CD14-positive monocyte (primary cell): ENCODE measurements at regions not wholly inside any gene's neighbourhood (a gene's known extent, or its start where the extent isn't known, plus 50 kb on each side); places are given as distances from the start of the nearest gene placed in this dataset.

ENCODE experiments used
- DNase-seq, 3 donors: peaks; one replicate each; pipeline ENCODE4 v3.0.0-alpha.2; 2011 to 2022
- H2AFZ ChIP-seq: 2 replicates; pipeline ENCODE4 v1.6.0; 2012; ENCODE audit warnings: mild to moderate bottlenecking, low read depth, low read length, inconsistent platforms; ENCODE audit not compliant: insufficient read depth, poor library complexity, severe bottlenecking
- H3K27ac ChIP-seq, 2 donors: 1 replicate in 1 of 2; 2 replicates in 1 of 2; pipeline ENCODE4 v1.5.1; 2012 to 2013; ENCODE audit warnings: low read length in 2 of 2, control low read depth in 1 of 2, inconsistent platforms in 1 of 2, low read depth in 1 of 2, mild to moderate bottlenecking in 1 of 2
- H3K27me3 ChIP-seq, 2 donors: one replicate each; pipeline versions ENCODE4 v1.6.0 to v1.6.1; 2011 to 2013; ENCODE audit warnings: low read length in 2 of 2; ENCODE audit not compliant: control insufficient read depth in 2 of 2, insufficient read depth in 2 of 2
- H3K36me3 ChIP-seq, 2 donors: replicated peaks in 1 of 2; 1 replicate in 1 of 2; 2 replicates in 1 of 2; pipeline versions ENCODE4 v1.5.1 to v1.6.1; 2012 to 2013; ENCODE audit warnings: low read length in 2 of 2, control low read depth in 1 of 2, inconsistent platforms in 1 of 2, mild to moderate bottlenecking in 1 of 2; ENCODE audit not compliant: insufficient read depth in 2 of 2, control insufficient read depth in 1 of 2
- H3K4me1 ChIP-seq, 2 donors: 1 replicate in 1 of 2; 2 replicates in 1 of 2; pipeline versions ENCODE4 v1.5.1 to v1.6.1; 2012 to 2013; ENCODE audit warnings: low read length in 2 of 2, control low read depth in 1 of 2, inconsistent platforms in 1 of 2, mild to moderate bottlenecking in 1 of 2, moderate library complexity in 1 of 2; ENCODE audit not compliant: insufficient read depth in 2 of 2, control insufficient read depth in 1 of 2
- H3K4me2 ChIP-seq: replicated peaks from 2 replicates; pipeline ENCODE3; 2012; ENCODE audit warnings: low read length, moderate library complexity, mild to moderate bottlenecking; ENCODE audit not compliant: poor library complexity, severe bottlenecking; ENCODE audit errors: extremely low read depth
- H3K4me3 ChIP-seq, 3 experiments: fragments of 200-600 bp in 1 of 3; sonication (generic) in 1 of 3; replicated peaks in 1 of 3; 1 replicate in 2 of 3; 2 replicates in 1 of 3; pipeline ENCODE4 v1.5.1; 2011 to 2013; ENCODE audit warnings: low read length in 3 of 3, mild to moderate bottlenecking in 3 of 3, control low read depth in 2 of 3, low read depth in 2 of 3, inconsistent platforms in 1 of 3, moderate library complexity in 1 of 3
- H3K79me2 ChIP-seq: 2 replicates; pipeline ENCODE4 v1.6.0; 2012; ENCODE audit warnings: mild to moderate bottlenecking, control low read depth, inconsistent platforms, low read length, moderate library complexity; ENCODE audit not compliant: insufficient read depth
- H3K9ac ChIP-seq: 2 replicates; pipeline ENCODE4 v1.6.0; 2017; ENCODE audit warnings: low read length, mild to moderate bottlenecking; ENCODE audit not compliant: insufficient read depth, poor library complexity, severe bottlenecking
- H3K9me3 ChIP-seq, 2 donors: replicated peaks in 1 of 2; 1 replicate in 1 of 2; 2 replicates in 1 of 2; pipeline versions ENCODE4 v1.5.1 to v1.6.1; 2012 to 2013; ENCODE audit warnings: low read length in 2 of 2, control low read depth in 1 of 2; ENCODE audit not compliant: control insufficient read depth in 1 of 2, insufficient read depth in 1 of 2
- H4K20me1 ChIP-seq: 2 replicates; pipeline ENCODE4 v1.6.0; 2012; ENCODE audit warnings: mild to moderate bottlenecking, low read length, control low read depth, moderate library complexity; ENCODE audit not compliant: insufficient read depth
- H3K27ac Mint-ChIP-seq, 7 donors: one replicate each; pipeline ENCODE4 v1.8.0; 2020; ENCODE audit warnings: mild to moderate bottlenecking in 7 of 7, mixed read lengths in 7 of 7, moderate library complexity in 6 of 7, inconsistent platforms in 2 of 7
- H3K27me3 Mint-ChIP-seq, 3 donors: one replicate each; pipeline ENCODE4 v1.8.0; 2021 to 2022; ENCODE audit warnings: low read depth in 3 of 3, mild to moderate bottlenecking in 3 of 3, mixed read lengths in 3 of 3, moderate library complexity in 3 of 3, inconsistent platforms in 1 of 3
- H3K36me3 Mint-ChIP-seq, 2 donors: one replicate each; pipeline ENCODE4 v1.8.0; 2020; ENCODE audit warnings: mixed read lengths in 2 of 2, inconsistent platforms in 1 of 2, mild to moderate bottlenecking in 1 of 2
- H3K4me1 Mint-ChIP-seq: one replicate; pipeline ENCODE4 v1.8.0; 2020; ENCODE audit warnings: mild to moderate bottlenecking, mixed read lengths
- H3K4me3 Mint-ChIP-seq, 2 donors: one replicate each; pipeline ENCODE4 v1.8.0; 2020; ENCODE audit warnings: mild to moderate bottlenecking in 2 of 2, mixed read lengths in 2 of 2, moderate library complexity in 1 of 2
- H3K9me3 Mint-ChIP-seq, 7 donors: one replicate each; pipeline ENCODE4 v1.8.0; 2020 to 2022; ENCODE audit warnings: mixed read lengths in 7 of 7, mild to moderate bottlenecking in 6 of 7, moderate library complexity in 6 of 7, inconsistent platforms in 2 of 7
- CTCF ChIP-seq: fragments of 200-600 bp; IDR thresholded peaks from one replicate; pipeline ENCODE4 v1.8.0; 2022; ENCODE audit warnings: antibody characterized with exemption, mild to moderate bottlenecking
- WGBS: methylation state at CpG from one replicate; pipeline ENCODE4 v1.1.5; 2013; ENCODE audit warnings: missing lambda C conversion rate; ENCODE audit not compliant: insufficient coverage; 5-methylcytosine and 5-hydroxymethylcytosine counted together
- intact Hi-C, 2 donors: fragments of 100-400 bp; cut with micrococcal nuclease; formaldehyde crosslinking; loops; one replicate each; pipeline versions ENCODE4 v1.15.0 to v1.15.1; 2023

GRCh38 chr10:15444105-15445005, 73.3 kb upstream of the FAM171A1 start:
- Histone ChIP-seq H3K36me3 (no peaks in the 10 kb centered on the region), H3K9me3 (no peaks in the 10 kb centered on the region), H4K20me1 (no peaks in the 10 kb centered on the region), H3K27me3 (peaks cover 0 to 3% of the 10 kb centered on the region in 2 donors), H3K9ac (no peak overlapping the region), H2AFZ (no peak overlapping the region), H3K4me2 (no peak overlapping the region), H3K4me1 (no peaks in the 10 kb centered on the region), H3K4me3 (no peak overlapping the region), H3K79me2 (no peaks in the 10 kb centered on the region), H3K27ac (no peak overlapping the region)
- 53% methylated on average over 2 of the region's 8 CpGs for WGBS
- Mint-ChIP-seq H3K4me3 (no peak overlapping the region), H3K27me3 (peaks cover 5 to 13% (median 10%) of the 10 kb centered on the region in 3 donors), H3K4me1 (peaks cover 4% of the 10 kb centered on the region), H3K9me3 (peaks cover 0 to 4% (median 0%) of the 10 kb centered on the region in 7 donors), H3K27ac (no peak overlapping the region), H3K36me3 (no peaks in the 10 kb centered on the region)
- intact Hi-C loops = no loop called here
- no peak for TF ChIP-seq CTCF
- DNase-seq = no peak

GRCh38 chr10:15442056-15442455, 71.0 kb upstream of the FAM171A1 start:
- Histone ChIP-seq H4K20me1 (no peaks in the 10 kb centered on the region), H2AFZ (no peak overlapping the region), H3K79me2 (no peaks in the 10 kb centered on the region), H3K9me3 (no peaks in the 10 kb centered on the region), H3K27ac (no peak overlapping the region), H3K4me1 (no peaks in the 10 kb centered on the region), H3K9ac (no peak overlapping the region), H3K36me3 (no peaks in the 10 kb centered on the region), H3K4me2 (no peak overlapping the region), H3K27me3 (peaks cover 0 to 4% of the 10 kb centered on the region in 2 donors), H3K4me3 (no peak overlapping the region)
- Mint-ChIP-seq H3K4me1 (peaks cover 4% of the 10 kb centered on the region), H3K9me3 (peaks cover 0 to 2% (median 0%) of the 10 kb centered on the region in 7 donors), H3K4me3 (no peak overlapping the region), H3K27ac (no peak overlapping the region), H3K27me3 (peaks cover 12 to 21% (median 15%) of the 10 kb centered on the region in 3 donors), H3K36me3 (no peaks in the 10 kb centered on the region)
- WGBS = 95% methylated on average over 12 of the region's 14 CpGs
- no peak for TF ChIP-seq CTCF
- intact Hi-C loops = no loop called here
- no peak for DNase-seq
